Activated B cell treated with CpG ODN at 0.5 μM for 24 hours (primary cell): ENCODE measurements at regions not wholly inside any gene's neighbourhood (a gene's known extent, or its start where the extent isn't known, plus 50 kb on each side); places are given as distances from the start of the nearest gene placed in this dataset.

Experiments used
- ATAC-seq: fragments of 200-7000 bp; cut with Tn5 transposase; one replicate; pipeline ENCODE4 v1.10.0; 2021; ENCODE audit warnings: low read depth, mild to moderate bottlenecking, moderate library complexity
- CTCF ChIA-PET: fragments of 350-600 bp; sonication (Branson Sonifier 250); formaldehyde crosslinking; loops from one replicate; lab custom pipeline; 2021; ENCODE audit warnings: antibody characterized with exemption; lab: Charles Lee
- POLR2A ChIA-PET: fragments of 350-600 bp; sonication (Branson Sonifier 250); formaldehyde crosslinking; loops from one replicate; lab custom pipeline; 2021; ENCODE audit warnings: antibody characterized with exemption; lab: Charles Lee
- DNase-seq: peaks from one replicate; pipeline ENCODE4 v3.0.0; 2022
- H3K27ac Mint-ChIP-seq: one replicate; pipeline ENCODE4 v1.8.0; 2020; ENCODE audit warnings: mixed read lengths
- H3K27me3 Mint-ChIP-seq: one replicate; pipeline ENCODE4 v1.8.0; 2021; ENCODE audit warnings: mixed read lengths
- H3K36me3 Mint-ChIP-seq: one replicate; pipeline ENCODE4 v1.8.0; 2021; ENCODE audit warnings: low read depth, mixed read lengths
- H3K4me1 Mint-ChIP-seq: one replicate; pipeline ENCODE4 v1.8.0; 2021; ENCODE audit warnings: mixed read lengths
- H3K4me3 Mint-ChIP-seq: one replicate; pipeline ENCODE4 v1.8.0; 2020; ENCODE audit warnings: mild to moderate bottlenecking, mixed read lengths
- H3K9me3 Mint-ChIP-seq: one replicate; pipeline ENCODE4 v1.8.0; 2020; ENCODE audit warnings: mixed read lengths
- intact Hi-C: fragments of 100-400 bp; cut with micrococcal nuclease; formaldehyde crosslinking; loops from one replicate; pipeline ENCODE4 v1.15.1; 2024
- TF ChIP-seq, protein P1 (sequence below): fragments of 200-600 bp; IDR thresholded peaks from one replicate; pipeline ENCODE4 v1.8.0; 2022; ENCODE audit warnings: antibody characterized with exemption, mild to moderate bottlenecking

DNA sequence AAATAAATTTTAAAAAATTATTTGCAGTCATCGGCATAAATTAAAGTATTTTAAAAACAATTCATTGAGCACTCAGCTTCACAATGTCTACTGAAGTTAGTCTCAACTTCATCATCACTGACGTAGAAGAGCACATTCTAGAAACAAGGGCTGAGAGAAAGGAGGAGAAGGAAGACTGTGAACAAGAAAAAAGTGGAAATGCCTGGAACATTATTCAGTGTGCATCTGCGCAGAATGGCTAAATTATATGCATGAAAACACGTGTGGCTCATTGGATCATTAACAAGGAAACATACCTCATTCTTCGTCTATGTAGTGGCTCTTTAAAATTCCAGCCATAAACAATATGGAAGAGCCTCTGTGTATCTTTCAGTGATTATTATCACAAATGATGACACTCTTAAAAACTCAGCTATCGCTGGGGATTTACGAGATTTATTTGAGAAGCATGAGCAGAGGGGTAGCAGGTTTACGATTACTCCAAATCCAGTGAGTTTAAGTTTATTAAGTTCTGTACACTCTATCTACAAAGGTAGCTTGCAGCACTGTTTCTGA, 404.2 kb upstream of the CDIN1 start:
- Mint-ChIP-seq H3K4me3 (no peak overlapping the region), H3K9me3 (peaks cover 3% of the 10 kb centered on the region), H3K4me1 (no peaks in the 10 kb centered on the region), H3K27ac (no peak overlapping the region), H3K27me3 (no peaks in the 10 kb centered on the region), H3K36me3 (no peaks in the 10 kb centered on the region)
- ChIA-PET POLR2A (no interaction called here), CTCF (no interaction called here)
- ATAC-seq (no peak), DNase-seq (no peak)
- TF ChIP-seq, protein P1, sequence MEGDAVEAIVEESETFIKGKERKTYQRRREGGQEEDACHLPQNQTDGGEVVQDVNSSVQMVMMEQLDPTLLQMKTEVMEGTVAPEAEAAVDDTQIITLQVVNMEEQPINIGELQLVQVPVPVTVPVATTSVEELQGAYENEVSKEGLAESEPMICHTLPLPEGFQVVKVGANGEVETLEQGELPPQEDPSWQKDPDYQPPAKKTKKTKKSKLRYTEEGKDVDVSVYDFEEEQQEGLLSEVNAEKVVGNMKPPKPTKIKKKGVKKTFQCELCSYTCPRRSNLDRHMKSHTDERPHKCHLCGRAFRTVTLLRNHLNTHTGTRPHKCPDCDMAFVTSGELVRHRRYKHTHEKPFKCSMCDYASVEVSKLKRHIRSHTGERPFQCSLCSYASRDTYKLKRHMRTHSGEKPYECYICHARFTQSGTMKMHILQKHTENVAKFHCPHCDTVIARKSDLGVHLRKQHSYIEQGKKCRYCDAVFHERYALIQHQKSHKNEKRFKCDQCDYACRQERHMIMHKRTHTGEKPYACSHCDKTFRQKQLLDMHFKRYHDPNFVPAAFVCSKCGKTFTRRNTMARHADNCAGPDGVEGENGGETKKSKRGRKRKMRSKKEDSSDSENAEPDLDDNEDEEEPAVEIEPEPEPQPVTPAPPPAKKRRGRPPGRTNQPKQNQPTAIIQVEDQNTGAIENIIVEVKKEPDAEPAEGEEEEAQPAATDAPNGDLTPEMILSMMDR: no peak
- intact Hi-C loops: no loop called here

DNA sequence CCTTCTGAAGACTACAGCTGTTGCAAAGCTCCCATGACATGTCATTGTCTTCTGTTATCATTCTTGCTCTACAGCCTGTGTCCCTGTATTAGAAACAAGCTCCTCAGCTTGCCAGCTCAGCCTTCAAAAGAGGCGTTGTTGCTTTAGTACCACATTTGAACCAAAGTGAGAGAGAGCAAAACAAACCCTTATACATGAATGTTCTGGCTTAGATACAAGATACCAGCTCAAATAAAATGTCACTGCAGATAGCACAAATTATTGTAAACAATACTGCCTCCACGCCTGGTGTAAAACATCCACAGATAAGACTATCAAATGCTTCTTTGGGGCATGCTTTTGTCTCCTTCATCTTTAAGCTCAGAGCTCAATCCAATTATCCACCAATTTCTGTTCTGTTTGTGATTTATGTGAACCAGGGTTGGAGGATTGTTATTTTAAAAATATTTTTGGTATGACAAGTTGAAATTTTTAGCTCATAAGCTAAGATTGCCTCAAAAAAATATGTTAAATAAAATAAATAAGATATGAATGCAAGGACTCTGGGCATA, 403.6 kb upstream of the CDIN1 start:
- no peak overlapping the region for H3K27ac Mint-ChIP-seq
- TF ChIP-seq, protein P1: no peak
- H3K4me1 Mint-ChIP-seq: no peaks in the 10 kb centered on the region
- DNase-seq: no peak
- POLR2A ChIA-PET: no interaction called here
- intact Hi-C loops: no loop called here
- peaks cover 3% of the 10 kb centered on the region for H3K9me3 Mint-ChIP-seq
- no peaks in the 10 kb centered on the region for H3K36me3 Mint-ChIP-seq
- CTCF ChIA-PET: no interaction called here
- no peaks in the 10 kb centered on the region for H3K27me3 Mint-ChIP-seq
- ATAC-seq: no peak
- H3K4me3 Mint-ChIP-seq: no peak overlapping the region

DNA sequence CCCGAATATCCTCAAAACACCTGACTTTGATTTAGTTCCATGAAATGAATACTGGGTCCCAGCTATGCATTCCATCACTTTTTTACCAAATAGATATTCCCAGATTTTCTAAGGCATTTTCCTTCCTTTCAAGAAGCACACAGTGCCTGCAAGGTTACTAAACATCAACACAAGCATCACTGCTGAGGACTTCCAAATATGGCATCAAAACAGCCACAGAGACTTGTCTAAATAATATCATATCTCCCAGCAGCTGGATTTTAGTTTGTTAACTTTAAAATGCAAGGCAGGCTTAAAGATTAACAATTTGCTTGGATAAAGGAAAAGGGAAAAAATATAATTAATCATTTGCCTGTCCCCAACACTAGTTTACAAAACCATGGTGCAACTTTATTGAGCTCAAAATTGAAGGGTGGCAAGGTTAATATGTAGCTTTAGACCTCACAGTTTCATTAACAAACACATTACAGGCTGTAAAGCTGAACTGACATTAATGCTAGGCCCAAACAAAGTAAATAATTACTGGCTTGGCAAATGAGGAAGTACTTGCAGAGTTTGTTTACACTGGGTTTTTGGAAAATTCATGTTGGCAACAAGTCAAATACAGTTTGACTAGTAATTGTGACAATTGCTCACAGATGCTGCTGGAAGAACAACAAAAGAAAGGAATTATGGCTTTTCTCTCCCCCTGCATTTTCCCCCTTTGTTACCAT, 401.7 kb upstream of the CDIN1 start:
- intact Hi-C loops: no loop called here
- Mint-ChIP-seq H3K27ac (no peak overlapping the region), H3K4me3 (no peak overlapping the region), H3K4me1 (no peaks in the 10 kb centered on the region), H3K9me3 (peaks cover 2% of the 10 kb centered on the region), H3K27me3 (no peaks in the 10 kb centered on the region), H3K36me3 (no peaks in the 10 kb centered on the region)
- ChIA-PET POLR2A (no interaction called here), CTCF (no interaction called here)
- DNase-seq (no peak), ATAC-seq (no peak)
- TF ChIP-seq, protein P1: no peak

DNA sequence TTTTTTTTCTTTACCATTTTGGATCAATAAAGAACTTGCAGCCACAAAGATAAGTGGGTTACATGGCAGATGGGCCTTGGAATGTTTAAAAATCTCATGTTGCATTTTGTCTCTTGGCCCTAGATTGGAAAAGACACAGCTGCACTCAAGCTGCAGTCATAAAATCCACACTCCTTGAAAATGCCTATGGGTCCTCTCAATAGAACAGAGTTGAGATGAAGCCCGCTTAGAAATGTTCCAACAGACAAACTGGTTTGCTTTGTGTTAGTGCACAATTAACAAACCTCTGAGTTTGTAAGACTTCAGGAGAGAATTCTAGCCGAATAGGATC, 401.2 kb upstream of the CDIN1 start:
- Mint-ChIP-seq H3K9me3 (no peaks in the 10 kb centered on the region), H3K27me3 (no peaks in the 10 kb centered on the region), H3K27ac (no peak overlapping the region), H3K4me1 (no peaks in the 10 kb centered on the region), H3K36me3 (no peaks in the 10 kb centered on the region), H3K4me3 (no peak overlapping the region)
- intact Hi-C loops: no loop called here
- ATAC-seq (no peak), DNase-seq (no peak)
- ChIA-PET CTCF (no interaction called here), POLR2A (no interaction called here)
- TF ChIP-seq, protein P1: no peak

DNA sequence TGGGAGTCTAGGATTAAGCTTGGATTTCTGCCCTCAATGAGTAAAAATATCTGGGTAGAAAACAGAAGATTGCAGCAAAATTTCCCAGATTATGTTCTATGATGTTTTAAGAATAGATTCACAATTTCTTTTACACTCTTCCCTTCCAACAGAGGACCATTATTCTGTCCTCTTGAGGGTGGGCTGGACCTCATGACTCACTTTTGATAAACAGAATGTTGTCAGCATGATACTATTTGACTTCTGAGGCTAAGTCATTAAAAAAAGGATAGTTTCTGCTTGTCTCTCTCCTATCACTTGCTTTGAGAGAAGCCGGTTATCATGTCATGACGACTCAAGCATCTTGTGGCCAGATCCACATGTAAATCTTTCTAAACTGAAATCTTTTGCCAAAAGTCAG, 396.2 kb upstream of the CDIN1 start:
- Mint-ChIP-seq H3K27ac (no peak overlapping the region), H3K9me3 (peaks cover 4% of the 10 kb centered on the region), H3K4me1 (no peaks in the 10 kb centered on the region), H3K36me3 (no peaks in the 10 kb centered on the region), H3K4me3 (no peak overlapping the region), H3K27me3 (no peaks in the 10 kb centered on the region)
- ChIA-PET CTCF (no interaction called here), POLR2A (no interaction called here)
- no peak for DNase-seq
- TF ChIP-seq, protein P1: no peak
- ATAC-seq: no peak
- intact Hi-C loops: no loop called here
